Activated naive CD4-positive, alpha-beta T cell (primary cell): ENCODE measurements at regions not wholly inside any gene's neighbourhood (a gene's known extent, or its start where the extent isn't known, plus 50 kb on each side); places are given as distances from the start of the nearest gene placed in this dataset.

ENCODE experiments used
- DNase-seq, 4 experiments: peaks; one replicate each; lab custom pipeline; 2025; lab: John Stamatoyannopoulos, UW

GRCh38 chr1:2916706-2917105 lies 104.6 kb upstream of the ACTRT2 start:
- DNase-seq = no peak

- DNase-seq = no peak
Measured at GRCh38 chr1:2917284-2917683, 104.0 kb upstream of the ACTRT2 start.

GRCh38 chr1:2918441-2918840 lies 102.8 kb upstream of the ACTRT2 start:
- DNase-seq = no peak

- DNase-seq = no peak
Measured at GRCh38 chr1:2919841-2920240, 101.4 kb upstream of the ACTRT2 start.

GRCh38 chr1:2920421-2921015 lies 100.7 kb upstream of the ACTRT2 start:
- no peak for DNase-seq

GRCh38 chr1:2921970-2922686 lies 99.1 kb upstream of the ACTRT2 start:
- peak in 2 of 4 experiments; percentile 33 to 38 for DNase-seq

- no peak for DNase-seq
Measured at GRCh38 chr1:2923351-2923750, 97.9 kb upstream of the ACTRT2 start.

GRCh38 chr1:2925291-2925690 lies 96.0 kb upstream of the ACTRT2 start:
- no peak for DNase-seq

GRCh38 chr1:2925918-2926317 lies 95.3 kb upstream of the ACTRT2 start:
- no peak for DNase-seq

- DNase-seq = no peak
Measured at GRCh38 chr1:2926447-2927055, 94.7 kb upstream of the ACTRT2 start.

GRCh38 chr1:2927393-2928360 lies 93.6 kb upstream of the ACTRT2 start:
- no peak for DNase-seq

- DNase-seq = no peak
Measured at GRCh38 chr1:2928366-2929325, 92.6 kb upstream of the ACTRT2 start.

GRCh38 chr1:2929335-2929734 lies 91.9 kb upstream of the ACTRT2 start:
- DNase-seq = no peak

- DNase-seq = no peak
Measured at GRCh38 chr1:2930016-2930815, 91.1 kb upstream of the ACTRT2 start.

- no peak for DNase-seq
Measured at GRCh38 chr1:2930913-2931723, 90.1 kb upstream of the ACTRT2 start.

- DNase-seq = no peak
Measured at GRCh38 chr1:2931724-2932401, 89.4 kb upstream of the ACTRT2 start.

- DNase-seq = no peak
Measured at GRCh38 chr1:2932671-2933350, 88.5 kb upstream of the ACTRT2 start.
